PC-9 (cell line): ENCODE measurements at regions not wholly inside any gene's neighbourhood (a gene's known extent, or its start where the extent isn't known, plus 50 kb on each side); places are given as distances from the start of the nearest gene placed in this dataset.

Source experiments
- CTCF ChIP-seq: fragments of 200-600 bp; sonication (generic); conservative IDR thresholded peaks from 2 replicates; pipeline ENCODE4 v1.6.1; 2017; ENCODE audit warnings: mixed run types, antibody characterized with exemption, mild to moderate bottlenecking, moderate library complexity
- EZH2 ChIP-seq: fragments of 200-600 bp; sonication (generic); IDR thresholded peaks from 2 replicates; pipeline ENCODE4 v1.8.0; 2017; ENCODE audit warnings: antibody characterized with exemption, low read depth

GRCh38 chr1:200269256-200269655 is 140.6 kb downstream of the ZNF281 start:
- no peak for TF ChIP-seq CTCF
- no peak for TF ChIP-seq EZH2
